Kidney epithelial cell (primary cell): ENCODE measurements at regions not wholly inside any gene's neighbourhood (a gene's known extent, or its start where the extent isn't known, plus 50 kb on each side); places are given as distances from the start of the nearest gene placed in this dataset.

Experiments
- DNase-seq: peaks from one replicate; pipeline ENCODE4 v3.0.0-alpha.2; 2010; ENCODE audit warnings: low read depth
- H3K27me3 ChIP-seq: 2 replicates; pipeline ENCODE4 v1.6.0; 2011; ENCODE audit warnings: low read length; ENCODE audit not compliant: control insufficient read depth, insufficient read depth
- H3K36me3 ChIP-seq: 2 replicates; pipeline ENCODE4 v1.5.1; 2011; ENCODE audit warnings: low read length; ENCODE audit not compliant: control insufficient read depth, insufficient read depth
- H3K4me3 ChIP-seq: 2 replicates; pipeline ENCODE4 v1.5.1; 2011; ENCODE audit warnings: low read depth, mild to moderate bottlenecking, control low read depth, low read length
- TF ChIP-seq, protein P1 (sequence below): IDR thresholded peaks from 2 replicates; pipeline ENCODE4 v1.5.1; 2011; ENCODE audit warnings: mild to moderate bottlenecking, moderate library complexity, low read length, control low read depth, inconsistent platforms; ENCODE audit not compliant: insufficient read depth, poor library complexity, severe bottlenecking

DNA sequence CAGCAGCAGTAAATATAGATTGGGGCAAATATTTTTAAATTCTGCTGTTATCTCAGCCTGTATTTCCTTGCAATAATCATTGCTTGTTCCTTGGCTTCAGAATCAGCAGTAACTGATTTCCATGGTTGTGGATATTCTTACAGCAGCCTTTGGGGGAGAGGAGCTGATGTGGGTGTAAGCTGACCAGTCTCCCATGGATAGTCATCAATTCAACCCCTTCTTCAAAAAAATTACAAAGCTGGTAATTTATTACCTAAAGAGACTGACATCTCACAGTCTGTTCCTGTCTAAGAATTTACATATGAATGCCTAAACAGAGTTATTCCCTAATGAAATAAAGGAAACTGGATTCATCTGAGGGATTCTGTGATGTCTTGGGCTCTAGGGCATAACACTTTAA, 103.1 kb upstream of the CABCOCO1 start:
- DNase-seq = no peak
- Histone ChIP-seq H3K4me3 (no peak overlapping the region), H3K27me3 (no peaks in the 10 kb centered on the region), H3K36me3 (no peaks in the 10 kb centered on the region)
- TF ChIP-seq, protein P1, sequence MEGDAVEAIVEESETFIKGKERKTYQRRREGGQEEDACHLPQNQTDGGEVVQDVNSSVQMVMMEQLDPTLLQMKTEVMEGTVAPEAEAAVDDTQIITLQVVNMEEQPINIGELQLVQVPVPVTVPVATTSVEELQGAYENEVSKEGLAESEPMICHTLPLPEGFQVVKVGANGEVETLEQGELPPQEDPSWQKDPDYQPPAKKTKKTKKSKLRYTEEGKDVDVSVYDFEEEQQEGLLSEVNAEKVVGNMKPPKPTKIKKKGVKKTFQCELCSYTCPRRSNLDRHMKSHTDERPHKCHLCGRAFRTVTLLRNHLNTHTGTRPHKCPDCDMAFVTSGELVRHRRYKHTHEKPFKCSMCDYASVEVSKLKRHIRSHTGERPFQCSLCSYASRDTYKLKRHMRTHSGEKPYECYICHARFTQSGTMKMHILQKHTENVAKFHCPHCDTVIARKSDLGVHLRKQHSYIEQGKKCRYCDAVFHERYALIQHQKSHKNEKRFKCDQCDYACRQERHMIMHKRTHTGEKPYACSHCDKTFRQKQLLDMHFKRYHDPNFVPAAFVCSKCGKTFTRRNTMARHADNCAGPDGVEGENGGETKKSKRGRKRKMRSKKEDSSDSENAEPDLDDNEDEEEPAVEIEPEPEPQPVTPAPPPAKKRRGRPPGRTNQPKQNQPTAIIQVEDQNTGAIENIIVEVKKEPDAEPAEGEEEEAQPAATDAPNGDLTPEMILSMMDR = no peak

DNA sequence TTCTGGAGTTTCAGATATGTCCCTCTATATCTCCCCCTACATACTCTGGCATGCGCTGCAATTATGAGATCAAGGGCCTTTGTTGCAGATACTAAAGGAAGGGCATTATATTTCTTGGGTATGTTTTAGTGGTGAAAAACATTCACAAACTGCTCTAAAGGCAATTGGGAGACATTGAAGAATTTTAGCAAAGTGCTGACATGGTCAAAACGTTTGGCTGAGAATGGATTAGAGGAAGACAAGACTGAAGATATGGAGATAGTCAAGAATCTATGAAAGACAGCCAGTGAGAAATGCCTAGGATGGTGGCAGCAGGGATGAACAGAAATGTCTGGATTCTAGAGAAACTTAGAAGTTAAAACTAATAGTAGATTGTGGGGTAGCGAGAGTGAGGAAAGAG, 104.5 kb upstream of the CABCOCO1 start:
- DNase-seq = no peak
- no peaks in the 10 kb centered on the region for H3K36me3 ChIP-seq
- no peak overlapping the region for H3K4me3 ChIP-seq
- TF ChIP-seq, protein P1 = no peak
- H3K27me3 ChIP-seq = no peaks in the 10 kb centered on the region

DNA sequence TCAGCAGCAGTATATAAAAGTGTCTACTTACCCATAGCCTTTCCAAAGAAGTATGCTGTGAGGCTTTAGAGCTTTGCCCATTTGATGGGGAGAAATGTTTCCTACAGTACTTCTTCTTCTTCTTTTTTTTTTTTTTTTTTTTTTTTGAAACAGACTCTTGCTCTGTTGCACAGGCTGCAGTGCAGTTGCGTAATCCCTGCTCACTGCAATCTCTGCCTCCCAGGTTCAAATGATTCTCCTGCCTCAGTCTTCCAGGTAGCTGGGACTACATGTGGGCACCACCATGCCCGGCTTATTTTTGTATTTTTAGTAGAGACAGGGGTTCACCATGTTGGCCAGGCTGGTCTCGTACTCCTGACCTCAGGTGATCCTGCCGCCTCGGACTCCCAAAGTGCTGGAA, 101.7 kb upstream of the TMEM26 start:
- no peak for DNase-seq
- TF ChIP-seq, protein P1 = no peak

DNA sequence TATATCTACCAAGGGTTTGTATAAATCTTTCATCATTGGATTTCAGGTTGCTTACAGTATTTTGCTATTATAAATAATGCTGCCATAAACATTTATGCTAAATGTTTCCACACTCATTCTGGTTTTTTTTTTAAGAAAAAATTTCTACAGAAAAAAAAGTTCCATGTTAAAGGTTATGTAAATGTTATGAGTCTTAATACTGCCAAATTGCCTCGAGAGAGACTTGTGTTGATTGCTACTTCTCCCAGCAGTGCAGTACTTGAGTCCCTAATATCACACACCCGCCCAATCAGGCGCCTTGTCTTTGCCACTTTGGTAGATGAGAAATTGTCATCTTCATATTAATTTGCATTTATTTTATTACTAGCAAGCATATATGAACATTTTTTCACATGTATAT, 96.7 kb upstream of the TMEM26 start:
- H3K4me3 ChIP-seq = no peak overlapping the region
- TF ChIP-seq, protein P1 = no peak
- DNase-seq = no peak
- H3K27me3 ChIP-seq = no peaks in the 10 kb centered on the region
- no peaks in the 10 kb centered on the region for H3K36me3 ChIP-seq

More for the DNA sequence above, 101.7 kb upstream of the TMEM26 start:
- no peaks in the 10 kb centered on the region for H3K27me3 ChIP-seq
- no peak overlapping the region for H3K4me3 ChIP-seq
- no peaks in the 10 kb centered on the region for H3K36me3 ChIP-seq

DNA sequence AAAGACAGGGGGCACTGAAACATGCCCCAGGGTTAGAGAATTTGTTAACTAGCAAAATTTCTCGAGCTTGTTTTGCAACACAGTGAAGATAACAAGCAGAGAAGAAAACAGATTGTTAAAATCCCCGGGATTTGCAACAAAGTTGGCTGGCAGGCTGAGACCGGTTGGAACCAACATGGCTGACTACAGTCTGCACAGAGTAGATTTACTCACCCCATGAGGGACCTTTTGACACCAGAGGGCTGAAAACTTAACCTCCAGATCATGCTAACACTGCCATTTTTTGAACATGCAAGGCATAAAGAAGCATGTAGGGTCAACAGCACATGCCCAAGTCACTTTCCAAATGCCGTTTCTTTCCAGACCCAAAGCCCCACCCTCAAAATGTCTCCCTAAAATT, 95.2 kb upstream of the TMEM26 start:
- no peaks in the 10 kb centered on the region for H3K27me3 ChIP-seq
- no peak for DNase-seq
- no peaks in the 10 kb centered on the region for H3K36me3 ChIP-seq
- no peak overlapping the region for H3K4me3 ChIP-seq
- TF ChIP-seq, protein P1 = no peak

DNA sequence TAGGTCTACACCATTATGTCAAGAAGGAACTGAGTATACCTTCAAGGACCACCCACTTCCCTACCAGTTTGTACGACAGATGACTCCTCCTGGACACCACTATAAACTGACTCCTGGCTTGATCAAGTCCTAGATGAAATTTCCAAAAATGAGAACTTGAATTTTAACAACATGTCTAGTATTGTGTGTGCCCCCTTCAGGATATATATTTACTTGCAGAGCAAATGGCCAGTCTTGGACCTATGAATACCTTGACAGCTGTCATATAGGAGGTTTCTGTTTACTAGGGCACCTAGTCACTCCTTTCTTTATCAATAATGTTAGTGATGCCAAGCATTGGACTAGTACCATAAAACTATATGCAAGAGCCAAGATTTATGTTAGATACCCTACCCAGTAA, 94.1 kb upstream of the TMEM26 start:
- TF ChIP-seq, protein P1 = no peak
- Histone ChIP-seq H3K36me3 (no peaks in the 10 kb centered on the region), H3K27me3 (no peaks in the 10 kb centered on the region), H3K4me3 (no peak overlapping the region)
- no peak for DNase-seq
